GM21526 (cell line): ENCODE measurements at regions not wholly inside any gene's neighbourhood (a gene's known extent, or its start where the extent isn't known, plus 50 kb on each side); places are given as distances from the start of the nearest gene placed in this dataset.
"Not testable (repeated sequence)": the region's sequence is repeated elsewhere in the genome, so short reads cannot be mapped to it uniquely, and the experiment has no call there.

ENCODE experiments used
- ATAC-seq: cut with Tn5 transposase; IDR thresholded peaks from one replicate; pipeline ENCODE4 v1.9.1; 2021; ENCODE audit warnings: moderate library complexity; ENCODE audit not compliant: unreplicated experiment, low FRiP score

DNA sequence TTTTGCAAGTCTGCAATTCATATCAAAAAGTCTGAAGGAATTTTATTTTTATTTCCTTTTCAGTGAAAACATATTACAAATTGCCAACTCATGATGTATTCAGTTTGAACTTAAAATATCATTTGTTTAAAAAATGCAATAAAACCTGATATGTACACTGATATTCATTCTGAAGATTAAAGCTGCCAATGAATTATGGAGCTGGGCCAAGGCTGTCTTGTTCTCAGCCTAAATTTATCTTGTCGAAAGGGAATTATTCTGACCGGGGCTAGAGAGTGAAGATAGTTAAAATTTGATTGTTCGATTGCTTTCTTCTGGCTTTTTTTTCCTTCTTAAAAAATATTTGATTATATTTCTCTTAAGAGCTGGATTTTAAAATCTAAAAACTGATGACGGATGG lies 54.0 kb upstream of the RBFOX1 start:
- no peak for ATAC-seq

GRCh38 chr16:7272567-7273158 lies 60.0 kb upstream of the RBFOX1 start:
- no peak for ATAC-seq

DNA sequence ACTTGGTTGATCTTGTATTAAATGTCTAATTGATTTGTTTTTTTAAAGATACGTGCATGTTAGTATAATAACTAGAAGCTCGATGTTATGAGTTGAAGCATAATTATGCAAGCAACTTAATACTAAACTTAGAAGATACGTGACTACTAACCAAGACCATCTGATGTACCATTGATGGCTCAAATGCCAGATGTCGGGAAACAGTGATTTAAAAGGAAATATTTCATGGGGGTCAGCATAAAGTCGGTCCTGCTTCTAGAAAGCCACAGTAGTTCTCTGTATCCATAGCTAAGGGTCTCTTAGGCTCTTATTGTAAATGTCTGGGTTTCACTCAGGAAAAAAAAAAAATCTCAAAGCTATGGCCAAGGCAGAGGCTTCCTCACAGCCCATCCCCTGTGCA lies 61.2 kb upstream of the RBFOX1 start:
- ATAC-seq: no peak

DNA sequence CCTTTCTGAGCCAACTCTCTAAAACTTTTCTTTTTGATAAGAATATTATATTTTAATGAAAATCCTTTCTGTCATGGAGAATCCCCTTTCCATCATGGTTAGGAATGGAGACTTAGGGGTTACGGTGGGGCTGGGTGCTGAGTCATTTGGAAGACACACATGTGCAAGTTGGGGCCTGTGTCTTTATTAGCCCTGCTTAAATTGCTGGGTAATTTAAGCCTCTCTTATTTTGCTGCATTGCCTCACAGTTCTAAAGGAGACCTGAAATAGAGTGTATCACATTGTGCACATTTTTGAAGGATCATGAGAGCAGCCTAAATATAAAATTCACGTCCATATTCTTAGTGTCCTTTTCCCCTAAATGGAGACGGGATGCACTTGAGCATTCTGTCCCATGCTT lies 61.8 kb upstream of the RBFOX1 start:
- no peak for ATAC-seq

GRCh38 chr16:7270006-7270405 lies 62.6 kb upstream of the RBFOX1 start:
- no peak for ATAC-seq

- no peak for ATAC-seq
Observed at GRCh38 chr16:7268182-7268581, 64.5 kb upstream of the RBFOX1 start.

GRCh38 chr16:7257016-7257415 lies 75.6 kb upstream of the RBFOX1 start:
- no peak for ATAC-seq

- no peak for ATAC-seq
Observed at GRCh38 chr16:7246578-7246977, 86.1 kb upstream of the RBFOX1 start.

- ATAC-seq: no peak
Observed at GRCh38 chr16:7239547-7239946, 93.1 kb upstream of the RBFOX1 start.

GRCh38 chr16:7236824-7237410 lies 95.7 kb upstream of the RBFOX1 start:
- no peak for ATAC-seq

GRCh38 chr16:7233975-7234374 lies 98.7 kb upstream of the RBFOX1 start:
- no peak for ATAC-seq

- no peak for ATAC-seq
Observed at GRCh38 chr16:7231762-7232161, 100.9 kb upstream of the RBFOX1 start.

- not testable (repeated sequence) for ATAC-seq
Observed at GRCh38 chr16:7229433-7230218, 103.0 kb upstream of the RBFOX1 start.

DNA sequence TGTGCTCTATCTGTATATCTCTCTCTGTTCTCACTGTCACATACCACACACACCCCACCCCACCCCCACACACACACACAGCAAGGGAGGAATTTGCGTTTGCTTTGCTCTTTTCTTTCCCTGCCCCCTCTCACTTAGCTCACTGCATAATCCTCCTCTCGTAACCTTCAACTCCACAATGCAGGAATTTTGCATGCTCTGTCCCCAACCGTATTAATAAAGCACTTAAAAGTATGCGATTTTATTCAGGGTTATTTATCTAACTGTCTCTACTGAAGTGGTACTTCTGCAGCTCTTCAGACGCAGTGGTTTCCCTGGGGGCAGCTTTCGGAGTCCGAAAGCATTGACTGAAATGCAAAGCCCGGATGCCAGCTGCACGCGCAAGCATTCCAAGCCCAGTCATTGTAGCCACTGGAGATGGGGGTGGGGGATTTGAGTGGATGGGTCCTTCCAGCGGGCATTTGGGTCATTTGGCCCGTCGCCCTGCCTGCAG lies 105.4 kb upstream of the RBFOX1 start:
- ATAC-seq: no peak

DNA sequence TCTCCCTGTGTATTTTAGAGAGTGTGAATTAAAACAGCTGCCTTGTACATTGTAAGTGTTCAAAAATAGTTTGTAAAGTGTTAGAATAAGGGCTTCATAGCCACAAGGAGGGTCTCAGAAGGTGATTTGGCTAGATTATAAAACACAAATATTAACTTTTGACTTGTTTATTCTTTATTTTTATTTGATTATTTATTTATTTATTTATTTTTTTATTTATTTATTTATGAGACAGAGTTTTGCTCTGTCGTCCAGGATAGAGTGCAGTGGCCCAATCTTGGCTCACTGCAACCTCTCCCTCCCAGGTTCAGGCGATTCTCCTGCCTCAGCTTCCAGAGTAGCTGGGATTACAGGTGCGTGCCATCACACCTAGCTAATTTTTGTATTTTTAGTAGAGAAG lies 111.5 kb upstream of the RBFOX1 start:
- ATAC-seq: no peak

DNA sequence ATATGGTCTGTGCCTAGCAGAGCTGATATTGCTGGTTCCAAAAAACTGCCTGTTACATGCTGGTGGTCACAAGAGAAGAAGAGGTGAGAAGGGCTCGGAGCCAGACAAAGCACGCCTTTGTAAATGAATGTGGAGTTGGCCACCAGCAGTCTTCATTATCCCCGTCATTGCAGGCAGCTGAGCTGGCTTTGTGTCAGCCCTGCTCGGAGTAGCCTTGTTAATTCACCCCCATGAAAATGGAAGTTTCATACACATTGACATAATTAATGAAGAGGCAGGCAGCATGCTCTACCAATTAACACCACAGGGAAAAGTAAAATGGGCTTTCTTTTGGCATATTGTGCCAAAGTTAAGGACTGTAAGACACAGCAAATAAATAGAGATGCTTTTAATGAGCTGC lies 113.7 kb upstream of the RBFOX1 start:
- no peak for ATAC-seq

DNA sequence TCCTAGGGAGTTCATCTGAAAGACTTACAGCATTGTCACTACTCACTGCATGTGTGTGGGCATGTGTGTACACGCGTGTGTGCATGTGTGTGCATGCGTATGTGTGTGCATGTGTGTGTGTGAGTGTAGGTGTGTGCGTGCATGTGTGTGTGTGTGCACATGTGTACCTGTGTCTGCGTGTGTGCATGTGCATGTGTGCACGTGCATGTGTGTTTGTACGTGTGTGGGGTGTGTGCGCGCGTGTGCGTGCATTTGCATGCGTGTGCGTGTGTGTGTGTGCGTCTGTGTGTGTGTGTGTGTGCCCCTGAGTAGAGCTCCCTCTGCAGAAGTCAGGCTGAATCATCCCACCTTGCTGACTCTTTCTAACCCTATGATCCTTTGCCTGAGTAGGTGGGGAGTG lies 114.8 kb upstream of the RBFOX1 start:
- ATAC-seq: no peak

DNA sequence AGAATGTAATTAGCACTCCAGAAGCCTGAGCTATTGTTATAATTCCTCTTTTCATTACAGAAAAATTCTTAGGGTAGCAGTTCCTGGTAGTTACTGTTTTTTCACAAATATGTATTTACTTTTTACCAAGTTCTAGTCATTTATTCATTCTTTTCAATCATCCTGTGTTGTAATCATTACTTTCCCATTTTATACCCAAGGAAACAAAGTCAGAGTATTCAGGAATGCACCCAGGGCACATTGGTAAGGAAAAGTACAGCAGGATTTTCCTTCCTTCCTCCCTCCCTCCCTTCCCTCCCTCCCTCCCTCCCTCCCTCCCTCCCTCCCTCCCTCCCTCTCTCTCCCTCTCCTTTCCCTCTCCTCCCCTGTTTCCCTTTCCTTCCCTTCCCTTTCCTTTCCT lies 115.9 kb upstream of the RBFOX1 start:
- ATAC-seq: no peak

- no peak for ATAC-seq
Observed at GRCh38 chr16:7211781-7212180, 120.9 kb upstream of the RBFOX1 start.

DNA sequence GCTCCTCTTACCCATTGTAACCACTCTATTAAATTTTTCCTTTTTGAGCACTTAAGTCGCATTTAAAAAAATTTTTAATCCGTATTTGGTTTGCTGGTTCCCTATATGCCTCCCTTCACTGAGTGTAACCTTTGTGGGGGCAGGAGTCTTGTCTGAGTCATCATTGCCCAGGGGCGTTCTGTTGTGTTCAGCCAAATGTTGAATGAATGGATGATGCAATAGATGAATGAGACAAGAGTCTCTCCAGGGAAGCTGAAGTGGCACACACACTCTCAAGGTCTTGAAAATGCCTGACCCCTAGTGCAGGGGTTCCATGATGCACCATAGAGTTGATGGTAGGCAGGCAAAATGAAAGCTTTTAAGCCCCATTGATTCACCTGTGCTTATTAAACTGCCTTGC lies 123.0 kb upstream of the RBFOX1 start:
- no peak for ATAC-seq

GRCh38 chr16:7206469-7206868 lies 126.2 kb upstream of the RBFOX1 start:
- ATAC-seq: no peak

GRCh38 chr16:7200320-7200719 lies 132.3 kb upstream of the RBFOX1 start:
- no peak for ATAC-seq
